ENCODE measurements at regions not wholly inside any gene's neighbourhood (a gene's known extent, or its start where the extent isn't known, plus 50 kb on each side); places are given as distances from the start of the nearest gene placed in this dataset.
"Not testable (repeated sequence)": the region's sequence is repeated elsewhere in the genome, so short reads cannot be mapped to it uniquely, and the experiment has no call there.

DNA sequence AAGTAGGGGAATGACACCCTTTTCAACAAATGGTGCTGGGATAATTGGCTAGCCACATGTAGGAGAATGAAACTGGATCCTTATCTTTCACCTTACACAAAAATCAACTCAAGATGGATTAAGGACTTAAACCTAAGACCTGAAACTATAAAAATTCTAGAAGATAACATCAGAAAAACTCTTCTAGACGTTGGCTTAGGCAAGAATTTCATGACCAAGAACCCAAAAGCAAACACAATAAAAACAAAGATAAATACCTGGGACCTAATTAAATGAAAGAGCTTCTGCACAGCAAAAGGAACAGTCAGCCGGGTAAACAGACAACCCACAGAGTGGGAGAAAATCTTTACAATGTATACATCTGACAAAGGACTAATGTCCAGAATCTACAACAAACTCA, 345.5 kb downstream of the GPD2 start:
- not testable (repeated sequence) for DNase-seq

GRCh38 chr2:156784020-156784701, 348.0 kb downstream of the GPD2 start:
- DNase-seq, result no peak

DNA sequence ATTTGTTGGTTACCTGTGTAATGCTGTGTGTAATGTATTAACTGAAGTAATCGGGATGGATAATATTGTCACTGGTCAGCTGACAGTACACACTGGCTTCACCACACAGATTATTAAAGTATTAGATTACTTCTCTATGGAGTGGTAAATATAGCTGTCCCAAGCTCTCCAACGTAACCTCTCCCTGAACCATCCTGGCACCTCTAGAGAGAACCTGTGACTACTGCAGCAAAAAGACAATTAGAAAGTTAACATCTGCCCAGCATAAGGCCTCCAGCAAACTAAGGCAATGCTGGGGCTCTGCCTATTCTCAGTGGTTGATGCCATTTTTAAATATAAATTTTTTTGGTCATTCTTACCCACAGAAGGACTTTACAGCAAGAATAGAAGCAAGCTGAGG, 351.3 kb downstream of the GPD2 start:
- no peak for DNase-seq

GRCh38 chr2:156790343-156791037, 354.3 kb downstream of the GPD2 start:
- DNase-seq, result no peak

GRCh38 chr2:156792242-156792840, 356.2 kb downstream of the GPD2 start:
- DNase-seq, result no peak

DNA sequence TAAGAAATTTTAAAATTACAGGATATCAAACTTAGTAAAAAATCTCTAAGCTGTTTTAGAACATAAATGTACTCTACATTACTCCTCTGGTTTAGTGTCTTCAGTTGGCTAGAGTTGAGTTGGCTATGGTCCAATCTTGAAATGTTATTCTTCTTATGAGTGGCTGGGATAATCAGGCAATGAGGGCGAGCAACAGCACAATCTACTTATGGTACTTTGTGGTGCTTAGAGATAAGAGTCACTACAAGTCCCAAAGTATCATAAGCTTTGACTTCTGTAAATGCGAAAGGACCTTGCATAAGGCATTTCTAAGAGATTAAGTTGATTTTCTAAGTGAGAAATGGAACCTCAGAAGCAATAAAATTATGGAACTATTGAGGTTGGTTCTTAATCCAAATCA, 361.7 kb downstream of the GPD2 start:
- no peak for DNase-seq

DNA sequence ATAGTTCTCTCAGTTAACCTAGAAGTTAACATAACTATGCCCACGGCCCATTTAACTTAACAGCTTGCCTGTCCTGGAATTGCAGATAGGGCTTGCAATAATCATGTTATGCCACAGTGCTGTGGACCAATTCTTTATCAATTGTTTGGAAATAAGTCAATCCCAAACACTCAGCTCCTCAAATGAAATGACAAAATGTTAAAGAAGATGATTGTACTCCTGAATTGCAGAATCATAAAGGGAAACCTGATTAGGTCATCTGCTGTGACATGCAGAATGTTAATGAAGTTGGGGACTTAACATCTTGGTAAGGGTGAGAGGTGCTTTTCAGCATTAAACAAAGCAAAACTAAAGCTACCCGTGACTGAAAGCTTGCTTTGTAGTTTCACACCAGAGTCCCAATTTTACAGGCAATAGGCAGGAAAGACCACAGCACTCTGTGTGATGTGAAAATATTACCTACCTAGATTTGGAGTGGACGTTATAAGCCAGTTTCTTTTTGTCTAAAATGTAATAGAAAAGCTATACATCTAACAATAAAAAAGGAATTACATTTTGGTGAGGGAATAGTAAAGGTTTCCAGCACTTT, 364.0 kb downstream of the GPD2 start:
- DNase-seq, result no peak

GRCh38 chr2:156800781-156801361, 364.7 kb downstream of the GPD2 start:
- no peak for DNase-seq

GRCh38 chr2:156803243-156803642, 367.1 kb downstream of the GPD2 start:
- no peak for DNase-seq

DNA sequence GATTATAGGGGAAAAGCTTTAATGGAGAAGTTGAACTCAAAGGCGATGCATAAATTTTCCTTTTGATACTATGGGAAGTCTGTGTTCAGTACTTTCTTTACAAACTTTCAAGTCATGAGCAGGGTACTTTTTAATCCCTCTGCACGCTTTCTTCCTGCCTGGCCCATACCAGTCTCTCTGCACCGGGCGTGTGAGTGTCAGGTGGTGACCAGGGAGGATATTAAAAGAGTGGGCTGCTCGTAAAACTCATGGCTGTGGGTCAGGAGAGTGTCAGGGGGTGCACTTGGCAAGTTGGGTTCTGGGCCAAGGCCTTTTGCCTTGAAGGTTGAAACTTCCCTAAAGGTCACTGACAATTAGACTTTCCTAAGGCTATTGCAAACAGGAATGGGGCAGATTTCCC, 367.8 kb downstream of the GPD2 start:
- DNase-seq, result no peak

GRCh38 chr2:156810094-156810493, 373.9 kb downstream of the GPD2 start:
- no peak for DNase-seq

- no peak for DNase-seq
Measured at GRCh38 chr2:156812496-156812895, 376.3 kb downstream of the GPD2 start.

DNA sequence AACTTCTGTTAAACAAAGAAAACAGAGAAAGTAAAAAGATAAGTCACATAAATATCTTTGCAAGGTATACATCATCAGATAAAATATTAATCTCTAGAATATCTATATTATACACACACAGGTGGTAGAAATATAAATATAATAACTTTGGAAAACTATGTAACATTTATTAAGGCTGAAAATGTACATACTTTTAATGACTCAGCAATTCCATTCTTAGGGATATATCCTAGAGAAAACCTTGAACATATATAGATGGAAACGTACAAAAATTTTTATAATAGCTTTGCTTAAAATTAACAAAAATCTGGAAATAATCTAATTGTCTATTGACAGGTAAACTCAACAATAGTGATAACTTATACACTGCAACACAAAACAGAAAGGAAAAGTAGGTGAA, 381.3 kb downstream of the GPD2 start:
- DNase-seq, result no peak

DNA sequence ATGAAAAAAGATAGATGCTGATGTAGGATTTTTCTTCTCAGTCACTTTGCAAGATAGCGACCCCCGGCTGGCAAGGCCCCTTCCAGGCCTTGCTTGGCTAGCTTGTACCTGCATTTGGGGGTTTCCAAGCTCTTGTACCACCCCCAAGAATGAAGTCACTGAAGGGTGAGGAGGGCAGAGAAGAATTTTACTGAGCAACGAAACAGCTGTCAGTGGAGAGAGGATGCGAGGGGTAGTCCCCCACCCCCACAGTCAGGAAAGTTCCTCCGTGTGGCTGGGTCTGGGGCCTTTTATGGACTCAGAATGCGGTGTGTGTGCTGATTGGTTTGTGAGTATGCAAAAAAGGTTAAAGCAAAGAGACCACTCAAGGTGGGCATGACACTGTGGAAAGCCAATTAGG, 382.0 kb downstream of the GPD2 start:
- no peak for DNase-seq

DNA sequence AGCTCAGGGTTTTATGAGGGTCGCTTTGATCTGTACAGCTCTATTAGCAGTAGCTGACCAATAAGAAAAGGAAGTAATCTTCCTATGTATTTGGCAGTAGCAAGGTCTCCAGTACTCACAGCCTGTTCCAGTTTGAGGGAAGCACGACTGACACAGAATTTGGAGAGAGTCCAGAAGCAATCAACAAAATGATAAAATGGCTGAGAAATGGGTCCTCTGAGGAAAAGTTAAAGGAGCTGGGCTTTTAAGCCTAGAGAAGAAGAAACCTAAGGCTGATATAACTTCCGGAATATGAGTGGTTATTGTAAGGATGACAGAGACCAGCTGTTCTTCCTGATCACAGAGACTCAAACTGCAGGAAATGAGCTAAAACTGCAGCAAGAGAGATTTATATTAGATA, 382.8 kb downstream of the GPD2 start:
- DNase-seq, result no peak

GRCh38 chr2:156826341-156826933, 390.3 kb downstream of the GPD2 start:
- DNase-seq, result no peak

DNA sequence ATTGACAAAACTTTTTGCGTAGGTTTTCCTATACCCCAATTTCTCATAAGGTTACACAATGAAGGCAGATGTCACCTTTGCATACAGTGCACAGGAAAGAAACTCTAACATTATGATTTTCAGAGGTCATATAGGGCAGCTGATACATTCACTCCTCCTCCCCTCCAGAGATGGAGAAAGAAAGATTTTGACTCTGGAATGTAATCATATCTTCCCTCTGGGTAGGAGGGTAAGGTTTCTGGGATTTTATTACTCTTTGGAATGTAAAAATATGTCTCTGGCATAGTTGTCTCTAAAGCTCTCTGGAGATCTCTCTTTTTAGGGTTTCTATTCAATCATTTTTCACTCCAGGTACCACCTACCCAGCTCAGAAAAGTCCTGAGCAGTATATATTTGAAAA, 398.3 kb downstream of the GPD2 start:
- no peak for DNase-seq

DNA sequence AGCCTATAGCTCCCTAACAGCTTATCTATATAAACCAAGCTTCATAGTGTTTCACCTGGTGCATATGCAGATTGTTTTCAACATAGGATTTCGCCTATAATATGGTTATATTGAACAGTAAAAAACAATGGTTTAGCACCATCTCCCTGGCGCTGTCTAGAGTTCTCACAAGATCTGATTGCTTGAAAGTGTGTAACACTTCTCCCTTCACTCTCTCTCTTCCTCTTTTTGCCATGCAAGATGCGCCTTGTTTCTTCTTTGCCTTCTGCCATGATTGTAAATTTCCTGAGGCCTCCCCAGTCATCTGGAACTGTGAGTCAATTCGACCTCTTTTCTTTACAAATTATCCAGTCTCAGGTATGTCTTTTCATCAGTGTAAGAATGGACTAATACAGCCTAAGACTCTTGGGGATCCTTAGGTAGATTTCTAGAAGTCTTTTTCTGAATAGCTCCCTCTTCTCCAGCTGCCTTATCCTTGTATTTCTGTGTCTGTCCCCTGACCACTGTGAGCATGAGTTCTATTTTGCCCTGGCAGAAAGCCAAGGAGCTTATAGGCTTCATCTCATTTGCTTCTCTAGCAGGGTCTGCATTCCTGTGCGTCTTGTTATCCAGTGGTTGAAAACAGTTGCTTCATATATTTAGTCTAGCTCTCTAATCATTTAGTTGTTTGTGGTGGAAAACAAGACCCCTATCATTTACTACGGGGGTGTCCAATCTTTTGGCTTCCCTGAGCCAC, 401.6 kb downstream of the GPD2 start:
- DNase-seq, result no peak

- no peak for DNase-seq
Measured at GRCh38 chr2:156841321-156841720, 405.1 kb downstream of the GPD2 start.

GRCh38 chr2:156845806-156846558, 409.8 kb downstream of the GPD2 start:
- DNase-seq, result no peak

DNA sequence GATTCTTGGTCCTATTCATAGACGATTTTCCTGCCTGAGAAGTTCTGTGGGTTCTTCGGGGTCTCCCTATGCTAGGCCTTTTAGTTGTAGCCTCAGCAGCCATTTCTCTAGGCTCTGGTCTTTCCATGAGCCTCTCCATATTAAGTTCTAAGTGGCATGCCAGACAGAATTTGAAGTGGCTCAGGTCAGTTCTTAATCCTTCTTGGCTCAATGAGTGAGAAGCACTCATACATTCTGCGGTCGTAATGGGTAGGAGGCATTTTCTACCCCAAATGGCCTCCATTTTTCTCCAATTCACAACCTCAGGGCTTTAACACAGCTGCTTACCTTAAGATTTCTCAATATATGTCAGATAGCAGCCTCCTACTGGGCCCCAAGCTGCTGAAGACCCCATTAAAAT, 405.3 kb upstream of the GALNT5 start:
- DNase-seq, result no peak

GRCh38 chr2:156852681-156853080, 404.8 kb upstream of the GALNT5 start:
- DNase-seq, result no peak
